K562 (cell line): ENCODE measurements at regions not wholly inside any gene's neighbourhood (a gene's known extent, or its start where the extent isn't known, plus 50 kb on each side); places are given as distances from the start of the nearest gene placed in this dataset.
"Not testable (repeated sequence)": the region's sequence is repeated elsewhere in the genome, so short reads cannot be mapped to it uniquely, and the experiment has no call there.

Source experiments
- ATAC-seq: fragments of 200-7000 bp; cut with Tn5 transposase; 3 replicates; pipeline ENCODE4 v1.9.1; 2020; ENCODE audit warnings: moderate library complexity
- BruUV-seq: library from RNA; stranded (reverse); fragments of 400-500 nt; replicated peaks from 2 replicates; lab custom pipeline; 2021; lab: Mats Ljungman, UMichigan
- CTCF ChIA-PET: fragments of 300-600 bp; formaldehyde crosslinking; extraction: SDS; loops from one replicate; lab custom pipeline; 2021; ENCODE audit warnings: low intra/inter-chr PET ratio; lab: Yijun Ruan, JAX
- POLR2A ChIA-PET: fragments of 300-600, 350-650 bp; sonication (Branson Sonifier 250); formaldehyde crosslinking; extraction: SDS; loops from one replicate; lab custom pipeline; 2021; ENCODE audit warnings: antibody characterized with exemption, inconsistent platforms; lab: Yijun Ruan, JAX
- DNase-seq, 4 experiments: peaks; one replicate each; pipeline versions ENCODE4 v3.0.0 to v3.0.0-alpha.2; 2011 to 2018; ENCODE audit warnings: low spot score in 3 of 4, mixed read lengths in 3 of 4; ENCODE audit errors: extremely low read depth in 1 of 4
- FAIRE-seq: peaks from 2 replicates; lab custom pipeline; 2011; peaks lifted over from hg19 to GRCh38; lab: Jason Lieb, UNC
- H2AFZ ChIP-seq: 2 replicates; pipeline ENCODE4 v1.6.0; 2011; ENCODE audit warnings: low read depth, low read length, control low read depth, inconsistent platforms
- H3K27ac ChIP-seq: fragments of 200-600 bp; 3 replicates; pipeline ENCODE4 v1.8.0; 2011; ENCODE audit warnings: low read depth, mild to moderate bottlenecking, control low read depth, inconsistent platforms, low read length, moderate library complexity, mixed read lengths; ENCODE audit errors: extremely low read depth
- H3K27me3 ChIP-seq, 2 experiments: fragments of 300-600 bp in 1 of 2; 2 replicates in 1 of 2; 3 replicates in 1 of 2; pipeline versions ENCODE4 v1.6.0 to v1.8.0; 2011; ENCODE audit warnings: inconsistent platforms in 2 of 2, low read length in 2 of 2, mild to moderate bottlenecking in 1 of 2, mixed read lengths in 1 of 2, moderate library complexity in 1 of 2; ENCODE audit not compliant: control insufficient read depth in 2 of 2, insufficient read depth in 2 of 2
- H3K36me3 ChIP-seq: fragments of 300-600 bp; 3 replicates; pipeline ENCODE4 v1.8.0; 2011; ENCODE audit warnings: mild to moderate bottlenecking, low read length, inconsistent platforms; ENCODE audit not compliant: control insufficient read depth, insufficient read depth
- H3K4me1 ChIP-seq, 2 experiments: fragments of 200-600 bp in 1 of 2; replicated peaks in 1 of 2; 2 replicates in 1 of 2; 3 replicates in 1 of 2; pipeline versions ENCODE4 v1.5.1 to v1.8.0; 2011; ENCODE audit warnings: inconsistent platforms in 2 of 2, low read length in 2 of 2, mild to moderate bottlenecking in 1 of 2, mixed read lengths in 1 of 2, moderate library complexity in 1 of 2; ENCODE audit not compliant: control insufficient read depth in 2 of 2, insufficient read depth in 2 of 2
- H3K4me2 ChIP-seq: 2 replicates; pipeline ENCODE4 v1.6.1; 2011; ENCODE audit warnings: low read length, control low read depth, inconsistent platforms, mixed read lengths; ENCODE audit not compliant: insufficient read depth
- H3K4me3 ChIP-seq: fragments of 200-600 bp; sonication (generic), shearing (Covaris generic); 2 replicates; pipeline ENCODE4 v1.5.1; 2016; ENCODE audit warnings: control low read depth, inconsistent platforms
- H3K79me2 ChIP-seq: fragments of 200-600 bp; 3 replicates; pipeline ENCODE4 v1.8.0; 2011; ENCODE audit warnings: low read length, inconsistent platforms; ENCODE audit not compliant: control insufficient read depth, insufficient read depth
- H3K9ac ChIP-seq, 2 experiments: 2 replicates each; pipeline versions ENCODE4 v1.6.0 to v1.6.1; 2011; ENCODE audit warnings: low read depth in 2 of 2, low read length in 2 of 2, control low read depth in 1 of 2, inconsistent platforms in 1 of 2, mild to moderate bottlenecking in 1 of 2, mixed read lengths in 1 of 2; ENCODE audit not compliant: insufficient read depth in 1 of 2
- H3K9me1 ChIP-seq: one replicate; pipeline ENCODE4 v1.6.0; 2011; ENCODE audit warnings: inconsistent platforms, mild to moderate bottlenecking, low read length, moderate library complexity; ENCODE audit not compliant: control insufficient read depth, insufficient read depth
- H3K9me3 ChIP-seq: replicated peaks from 2 replicates; pipeline ENCODE4 v1.5.1; 2011; ENCODE audit warnings: low read depth, low read length, inconsistent platforms; ENCODE audit not compliant: control insufficient read depth, insufficient read depth
- H4K20me1 ChIP-seq: replicated peaks from 2 replicates; pipeline ENCODE4 v1.6.1; 2011; ENCODE audit warnings: low read length, inconsistent platforms, mixed read lengths; ENCODE audit not compliant: control insufficient read depth, insufficient read depth
- WGBS: fragments of 100-300 bp; shearing (Covaris generic); methylation state at CpG from one replicate; pipeline ENCODE4 v1.1.6; 2016; ENCODE audit warnings: low coverage, mixed read lengths; ENCODE audit not compliant: insufficient coverage; ENCODE audit errors: missing lambda C conversion rate; 5-methylcytosine and 5-hydroxymethylcytosine counted together
- in situ Hi-C: fragments of 300-500 bp; cut with MboI; formaldehyde crosslinking; loops from 4 replicates; pipeline ENCODE4 v1.15.0; 2018; ENCODE audit warnings: inconsistent platforms, mixed read lengths
- intact Hi-C: fragments of 100-400 bp; cut with micrococcal nuclease; formaldehyde crosslinking; loops from 2 replicates; pipeline ENCODE4 v1.14.2; 2022

DNA sequence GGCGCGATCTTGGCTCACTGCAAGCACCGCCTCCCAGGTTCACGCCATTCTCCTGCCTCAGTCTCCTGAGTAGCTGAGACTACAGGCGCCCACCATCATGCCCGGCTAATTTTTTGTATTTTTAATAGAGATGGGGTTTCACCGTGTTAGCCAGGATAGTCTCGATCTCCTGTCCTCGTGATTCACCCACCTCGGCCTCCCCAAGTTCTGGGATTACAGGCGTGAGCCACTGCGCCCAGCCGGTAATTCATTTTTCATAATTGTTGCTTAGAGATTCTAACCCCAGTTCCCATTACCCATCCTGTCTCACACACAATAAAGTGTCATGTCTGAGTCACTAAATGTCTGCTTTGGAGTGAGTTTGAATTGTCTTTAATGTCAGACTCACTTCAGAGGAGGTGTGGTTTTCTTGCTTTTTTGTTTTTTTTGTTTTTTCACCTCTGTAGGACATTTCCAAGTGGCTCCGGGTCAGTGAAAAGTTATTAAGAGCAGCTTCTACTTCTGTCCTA is 281.2 kb upstream of the FAM240B start:
- DNase-seq, CTCF ChIA-PET, intact Hi-C loops, H3K9me3 ChIP-seq, H3K27me3 ChIP-seq, in situ Hi-C loops, H3K4me1 ChIP-seq, H3K9me1 ChIP-seq, ATAC-seq, H4K20me1 ChIP-seq, H3K4me2 ChIP-seq, H2AFZ ChIP-seq, H3K4me3 ChIP-seq, FAIRE-seq, H3K36me3 ChIP-seq, H3K79me2 ChIP-seq, BruUV-seq, POLR2A ChIA-PET, H3K27ac ChIP-seq, H3K9ac ChIP-seq: not testable (repeated sequence)
- WGBS: 38% methylated on average over 9 of the region's 14 CpGs

GRCh38 chr9:38999277-38999676 is 279.3 kb upstream of the FAM240B start:
- H3K9ac ChIP-seq, H3K4me3 ChIP-seq, H3K9me1 ChIP-seq, H2AFZ ChIP-seq, POLR2A ChIA-PET, FAIRE-seq, BruUV-seq, H4K20me1 ChIP-seq, H3K27ac ChIP-seq, H3K4me1 ChIP-seq, CTCF ChIA-PET, H3K27me3 ChIP-seq, H3K79me2 ChIP-seq, H3K9me3 ChIP-seq, intact Hi-C loops, ATAC-seq, H3K36me3 ChIP-seq, in situ Hi-C loops, H3K4me2 ChIP-seq, DNase-seq: not testable (repeated sequence)
- WGBS: 23% methylated on average over 6 of the region's 7 CpGs

- ATAC-seq, H2AFZ ChIP-seq, BruUV-seq, H3K27me3 ChIP-seq, H3K4me2 ChIP-seq, H3K4me1 ChIP-seq, FAIRE-seq, H3K36me3 ChIP-seq, in situ Hi-C loops, DNase-seq, POLR2A ChIA-PET, intact Hi-C loops, H3K9ac ChIP-seq, CTCF ChIA-PET, H3K9me1 ChIP-seq, H3K79me2 ChIP-seq, H4K20me1 ChIP-seq, H3K27ac ChIP-seq, H3K4me3 ChIP-seq, H3K9me3 ChIP-seq: not testable (repeated sequence)
- WGBS: 0% methylated on average over 1 of the region's 4 CpGs
These were observed 273.8 kb upstream of the FAM240B start for GRCh38 chr9:38993690-38994089.

DNA sequence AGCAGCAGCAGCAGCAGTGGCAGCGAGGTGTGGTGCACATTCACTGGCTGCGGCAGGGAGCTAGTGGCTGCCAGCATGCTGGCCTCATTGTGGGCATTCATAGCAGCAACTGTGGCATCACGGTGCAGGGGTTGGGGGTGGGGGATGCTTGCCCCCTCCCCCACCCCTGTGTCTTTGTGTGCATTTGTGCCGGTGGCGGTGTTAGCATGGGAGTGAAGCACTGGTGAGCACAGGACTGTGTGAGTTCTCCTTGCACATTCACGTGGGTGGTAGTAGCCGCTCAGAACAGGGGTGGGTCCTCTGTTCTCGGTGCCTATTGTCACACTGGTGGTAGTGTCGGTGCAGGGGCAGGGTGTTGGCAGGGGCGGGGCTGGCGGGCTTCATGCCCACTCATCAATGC is 273.2 kb upstream of the FAM240B start:
- intact Hi-C loops, ATAC-seq: not testable (repeated sequence)

More for the DNA sequence above, 273.2 kb upstream of the FAM240B start:
- H3K4me2 ChIP-seq, H3K4me3 ChIP-seq, H3K9me3 ChIP-seq, H3K27me3 ChIP-seq, BruUV-seq, H3K36me3 ChIP-seq, in situ Hi-C loops, H3K79me2 ChIP-seq, FAIRE-seq, H3K27ac ChIP-seq, DNase-seq, CTCF ChIA-PET, POLR2A ChIA-PET, H3K4me1 ChIP-seq, H2AFZ ChIP-seq, H4K20me1 ChIP-seq, H3K9ac ChIP-seq, H3K9me1 ChIP-seq: not testable (repeated sequence)
- 14% methylated on average over 11 of the region's 11 CpGs for WGBS
